BLaER1 (cell line): ENCODE measurements at regions not wholly inside any gene's neighbourhood (a gene's known extent, or its start where the extent isn't known, plus 50 kb on each side); places are given as distances from the start of the nearest gene placed in this dataset.
A peak's percentile ranks its signal among the peaks of the same experiment; 100 is the strongest.

Experiments used
- H3K27ac ChIP-seq: shearing (Covaris generic); formaldehyde crosslinking; 2 replicates; pipeline ENCODE4 v1.8.1; 2022
- H3K27me3 ChIP-seq: shearing (Covaris generic); formaldehyde crosslinking; 2 replicates; pipeline ENCODE4 v1.8.1; 2022
- H3K36me3 ChIP-seq: shearing (Covaris generic); formaldehyde crosslinking; 2 replicates; pipeline ENCODE4 v1.8.1; 2022
- H3K4me1 ChIP-seq: shearing (Covaris generic); formaldehyde crosslinking; 2 replicates; pipeline ENCODE4 v1.8.1; 2022
- H3K4me2 ChIP-seq: shearing (Covaris generic); formaldehyde crosslinking; 2 replicates; pipeline ENCODE4 v1.8.1; 2022
- H3K4me3 ChIP-seq: shearing (Covaris generic); formaldehyde crosslinking; 2 replicates; pipeline ENCODE4 v1.8.1; 2022
- H3K9ac ChIP-seq: shearing (Covaris generic); formaldehyde crosslinking; 2 replicates; pipeline ENCODE4 v1.8.1; 2022
- H3K9me3 ChIP-seq: shearing (Covaris generic); formaldehyde crosslinking; 2 replicates; pipeline ENCODE4 v1.8.1; 2022
- H4K20me1 ChIP-seq: shearing (Covaris generic); formaldehyde crosslinking; 2 replicates; pipeline ENCODE4 v1.8.1; 2022
- Cebpa-rat ChIP-seq: shearing (Covaris generic); IDR thresholded peaks from 2 replicates; pipeline ENCODE4 v1.8.1; 2022

DNA sequence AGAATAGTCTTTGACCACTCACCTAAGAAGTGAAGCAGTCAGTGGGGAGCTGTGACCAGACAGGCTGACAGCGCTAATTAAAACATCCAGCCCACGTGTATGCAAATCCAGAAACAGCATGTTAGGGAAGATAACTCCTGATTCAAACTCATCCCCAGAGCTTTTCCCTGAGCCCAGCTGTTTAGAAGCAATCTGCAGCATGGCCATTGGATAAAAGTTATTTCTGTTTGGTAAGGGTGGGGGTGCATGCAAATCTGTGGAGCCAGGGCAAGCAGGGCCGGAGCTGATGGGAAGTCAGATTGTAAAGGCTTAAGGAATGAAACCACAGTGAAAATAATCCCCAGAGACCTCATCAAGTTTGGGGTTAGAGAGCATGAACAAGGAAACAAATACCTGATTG is 247.9 kb upstream of the KIRREL3 start:
- no peak for TF ChIP-seq Cebpa-rat
- H3K9me3 ChIP-seq: no peaks in the 10 kb centered on the region
- H3K9ac ChIP-seq: no peak overlapping the region
- H3K4me3 ChIP-seq: no peak overlapping the region
- no peaks in the 10 kb centered on the region for H4K20me1 ChIP-seq
- no peaks in the 10 kb centered on the region for H3K36me3 ChIP-seq
- peaks cover 44% of the 10 kb centered on the region for H3K4me1 ChIP-seq
- no peaks in the 10 kb centered on the region for H3K27me3 ChIP-seq
- H3K4me2 ChIP-seq: peak overlapping the region; percentile 41; the same call in 1 of the 2 replicates
- no peak overlapping the region for H3K27ac ChIP-seq

DNA sequence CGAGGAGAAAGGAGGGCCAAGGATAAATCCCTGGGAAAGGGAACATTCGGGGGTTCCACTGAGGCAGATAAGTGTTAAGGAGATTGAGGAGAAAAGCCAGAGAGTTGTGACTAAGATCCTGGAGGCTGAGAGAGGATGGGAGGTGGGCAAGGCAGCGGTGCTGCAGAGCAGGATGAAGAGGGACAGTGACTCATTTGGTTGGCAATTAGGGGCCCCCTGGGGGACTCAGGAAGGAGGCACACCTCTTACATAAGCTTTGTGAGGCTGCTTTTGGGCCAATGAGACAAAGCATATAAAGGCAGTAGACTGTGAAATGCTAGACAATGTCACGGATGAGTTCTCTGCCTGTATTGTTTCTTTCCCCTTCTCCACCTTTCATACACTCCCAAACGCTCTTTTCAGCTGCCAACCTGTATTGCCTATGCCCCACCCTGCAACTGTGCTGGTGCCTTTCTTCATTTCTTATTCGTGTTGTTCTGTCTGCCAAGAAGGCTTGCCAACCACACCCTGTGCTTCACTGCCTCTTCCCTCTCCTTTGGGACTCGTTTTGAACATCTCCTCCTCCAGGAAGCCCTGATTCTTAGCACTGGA is 246.8 kb upstream of the KIRREL3 start:
- Histone ChIP-seq H3K27me3 (no peaks in the 10 kb centered on the region), H4K20me1 (no peaks in the 10 kb centered on the region), H3K4me3 (no peak overlapping the region), H3K27ac (no peak overlapping the region), H3K9me3 (no peaks in the 10 kb centered on the region), H3K36me3 (no peaks in the 10 kb centered on the region), H3K9ac (no peak overlapping the region), H3K4me2 (peak overlapping the region; percentile 41), H3K4me1 (peaks cover 36% of the 10 kb centered on the region)
- TF ChIP-seq Cebpa-rat: no peak

DNA sequence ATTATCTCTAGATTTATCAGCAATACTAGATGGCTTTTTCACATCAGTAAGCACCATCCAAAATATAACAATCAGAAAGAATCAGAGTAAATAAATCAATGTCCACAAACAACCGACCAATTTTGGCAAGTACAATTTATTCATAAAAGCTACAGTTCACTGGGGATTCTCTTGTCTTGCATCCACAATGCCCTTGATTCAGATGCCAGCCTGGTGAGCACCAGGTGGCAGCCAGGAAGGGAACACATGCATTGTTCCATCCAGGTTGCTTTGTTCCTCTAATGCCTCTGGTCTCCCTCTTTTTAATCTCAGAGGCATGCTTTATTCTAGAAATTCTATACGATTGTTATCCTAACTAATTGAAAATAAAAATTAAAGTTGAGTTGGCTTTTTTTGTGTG is 242.1 kb upstream of the KIRREL3 start:
- Histone ChIP-seq H3K27me3 (no peaks in the 10 kb centered on the region), H3K9me3 (no peaks in the 10 kb centered on the region), H3K4me1 (peaks cover 12% of the 10 kb centered on the region), H3K4me3 (no peak overlapping the region), H4K20me1 (no peaks in the 10 kb centered on the region), H3K9ac (no peak overlapping the region), H3K4me2 (no peak overlapping the region), H3K36me3 (no peaks in the 10 kb centered on the region), H3K27ac (no peak overlapping the region)
- no peak for TF ChIP-seq Cebpa-rat

DNA sequence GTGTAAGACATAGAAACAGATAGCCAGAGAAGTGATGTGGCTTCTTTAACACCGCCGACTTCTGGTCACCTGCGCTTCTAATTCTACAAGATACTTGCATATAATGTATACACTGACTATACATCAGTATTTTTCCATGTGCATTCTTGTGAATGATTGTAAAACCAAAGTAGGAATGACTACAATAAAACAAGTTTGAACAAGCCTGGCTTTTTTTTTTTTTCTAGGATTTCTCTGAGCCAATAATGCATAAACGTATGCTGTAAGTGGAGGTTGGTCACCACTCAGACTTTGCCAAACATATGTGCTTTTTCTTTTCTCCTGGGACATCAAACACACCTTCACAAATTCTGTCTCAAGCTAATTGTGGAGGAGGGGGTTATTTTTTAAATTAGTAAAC is 237.8 kb upstream of the KIRREL3 start:
- Histone ChIP-seq H3K9me3 (no peaks in the 10 kb centered on the region), H3K9ac (no peak overlapping the region), H4K20me1 (no peaks in the 10 kb centered on the region), H3K27me3 (no peaks in the 10 kb centered on the region), H3K4me1 (peaks cover 5% of the 10 kb centered on the region; the same call in 1 of the 2 replicates), H3K4me3 (no peak overlapping the region), H3K36me3 (no peaks in the 10 kb centered on the region), H3K27ac (no peak overlapping the region), H3K4me2 (no peak overlapping the region)
- TF ChIP-seq Cebpa-rat: no peak

DNA sequence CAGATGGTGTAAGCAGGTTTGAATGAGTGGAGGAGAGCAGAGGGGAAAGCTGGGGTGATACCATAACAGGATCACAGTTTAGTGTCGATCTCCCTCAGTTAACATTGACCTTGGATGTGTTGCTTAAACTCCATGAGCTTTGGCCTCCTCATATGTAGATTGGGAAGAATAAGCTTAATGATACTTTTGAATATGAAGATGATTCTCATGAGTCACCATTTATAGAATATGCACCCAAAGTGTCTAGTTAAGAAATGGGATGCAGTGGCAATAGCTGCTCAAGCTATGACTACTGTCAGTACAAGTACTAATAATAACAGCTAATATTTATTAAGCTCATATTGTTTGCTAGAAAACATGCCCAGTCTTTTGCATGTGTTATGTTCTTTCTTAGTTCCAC is 236.2 kb upstream of the KIRREL3 start:
- no peaks in the 10 kb centered on the region for H3K27me3 ChIP-seq
- no peak overlapping the region for H3K9ac ChIP-seq
- no peak overlapping the region for H3K27ac ChIP-seq
- H3K4me1 ChIP-seq: peaks cover 5% of the 10 kb centered on the region; the same call in 1 of the 2 replicates
- no peak for TF ChIP-seq Cebpa-rat
- no peak overlapping the region for H3K4me3 ChIP-seq
- H3K4me2 ChIP-seq: no peak overlapping the region
- H3K9me3 ChIP-seq: no peaks in the 10 kb centered on the region
- no peaks in the 10 kb centered on the region for H3K36me3 ChIP-seq
- H4K20me1 ChIP-seq: no peaks in the 10 kb centered on the region

DNA sequence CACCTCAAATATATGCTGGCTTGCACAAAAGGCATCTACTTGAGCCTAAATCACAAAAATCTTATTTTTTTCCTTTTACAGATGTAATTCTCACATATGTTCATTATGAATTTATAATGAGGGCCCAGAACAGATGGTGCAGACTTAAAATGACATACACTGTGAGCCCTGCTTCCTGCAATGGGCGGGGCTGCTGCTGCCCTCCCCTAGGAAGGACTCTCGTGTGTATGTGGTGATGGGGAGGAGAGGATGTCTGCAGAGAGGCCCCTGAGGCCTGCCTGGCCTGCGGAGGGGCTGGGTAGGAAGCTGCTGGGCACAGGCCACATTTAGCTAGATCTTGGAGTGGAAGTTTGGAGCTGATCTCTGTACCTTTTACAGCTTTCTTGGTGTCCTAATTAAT is 233.4 kb upstream of the KIRREL3 start:
- no peak for TF ChIP-seq Cebpa-rat
- Histone ChIP-seq H3K4me3 (no peak overlapping the region), H3K27ac (no peak overlapping the region), H3K36me3 (no peaks in the 10 kb centered on the region), H3K27me3 (no peaks in the 10 kb centered on the region), H3K9ac (no peak overlapping the region), H3K4me2 (no peak overlapping the region), H3K9me3 (no peaks in the 10 kb centered on the region), H4K20me1 (no peaks in the 10 kb centered on the region), H3K4me1 (peaks cover 5% of the 10 kb centered on the region; the same call in 1 of the 2 replicates)

DNA sequence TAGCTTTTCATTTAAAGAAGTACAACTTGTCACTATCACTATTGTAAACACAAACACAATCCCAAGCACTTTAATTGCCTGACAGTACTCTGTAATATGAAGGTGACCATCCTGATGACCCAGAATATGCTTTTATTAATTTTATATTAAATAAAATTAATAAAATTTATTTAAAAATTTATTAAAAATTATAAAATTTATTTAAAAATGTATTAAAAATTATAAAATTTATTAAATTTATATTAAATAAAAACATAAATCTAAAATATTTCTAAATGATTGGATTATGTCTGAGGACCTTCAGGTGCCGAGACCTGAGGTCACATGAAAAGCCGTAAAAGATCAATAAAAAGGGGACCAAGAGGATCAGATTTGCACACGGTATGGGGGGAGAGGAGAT is 229.8 kb upstream of the KIRREL3 start:
- Histone ChIP-seq H3K4me3 (no peak overlapping the region), H3K4me1 (peaks cover 5% of the 10 kb centered on the region; the same call in 1 of the 2 replicates), H3K9me3 (no peaks in the 10 kb centered on the region), H3K27me3 (no peaks in the 10 kb centered on the region), H3K27ac (no peak overlapping the region), H4K20me1 (no peaks in the 10 kb centered on the region), H3K36me3 (no peaks in the 10 kb centered on the region), H3K9ac (no peak overlapping the region), H3K4me2 (no peak overlapping the region)
- TF ChIP-seq Cebpa-rat: no peak

DNA sequence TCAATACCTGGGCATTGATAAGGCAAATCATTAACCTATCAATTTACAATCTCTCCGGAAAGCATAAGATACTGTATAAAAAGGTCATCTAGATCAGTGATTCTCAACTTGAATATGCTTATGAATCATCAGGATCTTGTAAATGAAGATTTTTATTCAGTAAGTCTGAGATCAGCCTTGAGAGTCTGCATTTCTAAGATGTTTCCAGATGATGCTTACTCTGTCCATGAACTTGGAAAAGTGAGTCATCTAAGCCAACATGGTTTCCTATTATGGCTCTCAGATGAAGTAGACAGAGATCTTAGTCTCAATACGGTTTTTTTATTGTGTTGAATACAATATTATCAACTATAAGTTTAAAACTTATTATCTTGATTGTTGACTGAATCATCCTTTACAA is 226.4 kb upstream of the KIRREL3 start:
- H3K27ac ChIP-seq: no peak overlapping the region
- no peaks in the 10 kb centered on the region for H3K9me3 ChIP-seq
- H3K4me1 ChIP-seq: no peaks in the 10 kb centered on the region
- TF ChIP-seq Cebpa-rat: no peak
- no peak overlapping the region for H3K4me2 ChIP-seq
- H4K20me1 ChIP-seq: no peaks in the 10 kb centered on the region
- no peak overlapping the region for H3K4me3 ChIP-seq
- H3K36me3 ChIP-seq: no peaks in the 10 kb centered on the region
- no peak overlapping the region for H3K9ac ChIP-seq
- H3K27me3 ChIP-seq: no peaks in the 10 kb centered on the region

DNA sequence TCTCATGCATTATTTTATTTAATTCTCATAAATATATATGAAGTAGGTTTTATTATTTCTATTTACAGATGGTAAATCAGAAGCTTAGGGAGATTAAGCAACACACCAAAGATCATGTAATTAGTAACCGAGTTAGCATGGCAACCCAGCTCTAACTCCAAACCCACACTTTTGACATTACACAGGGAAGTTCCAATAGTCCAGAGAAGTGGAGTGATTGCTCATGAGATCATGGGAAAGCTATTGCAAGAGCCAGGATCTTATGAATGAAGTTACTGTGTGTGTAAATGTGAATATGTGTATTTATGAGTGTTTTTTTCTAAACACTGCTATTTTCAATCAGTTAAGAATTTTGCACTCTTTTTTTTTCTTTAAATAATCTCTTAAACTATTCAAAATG is 225.8 kb upstream of the KIRREL3 start:
- no peaks in the 10 kb centered on the region for H4K20me1 ChIP-seq
- H3K4me2 ChIP-seq: no peak overlapping the region
- H3K27ac ChIP-seq: no peak overlapping the region
- no peak overlapping the region for H3K9ac ChIP-seq
- no peak overlapping the region for H3K4me3 ChIP-seq
- H3K4me1 ChIP-seq: no peaks in the 10 kb centered on the region
- no peaks in the 10 kb centered on the region for H3K36me3 ChIP-seq
- H3K27me3 ChIP-seq: no peaks in the 10 kb centered on the region
- no peaks in the 10 kb centered on the region for H3K9me3 ChIP-seq
- TF ChIP-seq Cebpa-rat: no peak

DNA sequence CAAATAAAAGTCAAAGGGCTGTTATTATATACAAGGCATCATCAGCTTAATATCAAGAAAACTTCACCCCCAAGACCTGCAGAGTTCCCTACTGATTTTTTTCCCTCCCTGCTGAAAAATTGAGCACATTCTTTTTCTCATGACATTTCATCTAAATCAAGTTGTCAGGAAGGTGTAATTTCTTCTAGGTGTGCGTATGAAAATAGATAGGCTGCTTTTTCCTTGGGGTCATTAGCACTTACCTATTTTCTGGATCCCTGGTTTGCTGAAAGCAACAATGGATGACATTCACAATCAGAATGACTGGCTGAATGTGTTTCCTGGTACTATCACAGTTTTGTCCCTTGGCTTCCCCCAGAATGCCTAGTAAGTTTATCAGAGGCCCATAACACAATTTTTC is 225.0 kb upstream of the KIRREL3 start:
- H3K9me3 ChIP-seq: no peaks in the 10 kb centered on the region
- TF ChIP-seq Cebpa-rat: no peak
- H3K27me3 ChIP-seq: no peaks in the 10 kb centered on the region
- H4K20me1 ChIP-seq: no peaks in the 10 kb centered on the region
- no peak overlapping the region for H3K4me3 ChIP-seq
- no peak overlapping the region for H3K27ac ChIP-seq
- no peaks in the 10 kb centered on the region for H3K4me1 ChIP-seq
- no peaks in the 10 kb centered on the region for H3K36me3 ChIP-seq
- H3K9ac ChIP-seq: no peak overlapping the region
- no peak overlapping the region for H3K4me2 ChIP-seq

DNA sequence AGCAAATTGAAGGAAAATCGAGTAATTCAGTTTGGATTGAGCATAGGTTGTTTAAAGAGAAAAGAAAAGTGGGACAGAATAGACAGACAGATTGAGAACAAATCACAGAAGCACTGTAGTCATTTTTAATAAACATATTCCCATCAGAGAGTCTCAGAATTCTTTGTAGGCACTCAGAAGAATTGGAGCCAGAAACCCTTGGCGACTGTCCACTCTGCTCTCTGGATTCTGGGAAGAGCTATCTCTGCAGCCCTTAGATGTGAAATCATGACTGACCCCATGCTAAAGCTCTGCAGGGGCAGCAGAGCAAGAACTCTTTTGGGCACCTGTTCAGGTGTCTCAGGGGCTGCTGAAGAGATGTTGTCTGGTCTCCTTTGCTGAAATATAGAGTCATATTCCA is 223.7 kb upstream of the KIRREL3 start:
- H3K4me1 ChIP-seq: no peaks in the 10 kb centered on the region
- H3K27ac ChIP-seq: no peak overlapping the region
- no peaks in the 10 kb centered on the region for H4K20me1 ChIP-seq
- no peak overlapping the region for H3K9ac ChIP-seq
- H3K4me3 ChIP-seq: no peak overlapping the region
- TF ChIP-seq Cebpa-rat: no peak
- no peak overlapping the region for H3K4me2 ChIP-seq
- H3K9me3 ChIP-seq: no peaks in the 10 kb centered on the region
- no peaks in the 10 kb centered on the region for H3K36me3 ChIP-seq
- no peaks in the 10 kb centered on the region for H3K27me3 ChIP-seq
